H1 (cell line): ENCODE measurements at regions not wholly inside any gene's neighbourhood (a gene's known extent, or its start where the extent isn't known, plus 50 kb on each side); places are given as distances from the start of the nearest gene placed in this dataset.

Experiments
- CEBPB ChIP-seq: IDR thresholded peaks from 2 replicates; pipeline ENCODE4 v1.6.1; 2012; ENCODE audit warnings: low read depth, low read length
- EGR1 ChIP-seq: IDR thresholded peaks from 2 replicates; pipeline ENCODE4 v1.6.1; 2011; ENCODE audit warnings: low read depth, low read length, borderline replicate concordance
- POLR2AphosphoS5 ChIP-seq: IDR thresholded peaks from 2 replicates; pipeline ENCODE4 v1.6.1; 2011; ENCODE audit warnings: low read depth, low read length

DNA sequence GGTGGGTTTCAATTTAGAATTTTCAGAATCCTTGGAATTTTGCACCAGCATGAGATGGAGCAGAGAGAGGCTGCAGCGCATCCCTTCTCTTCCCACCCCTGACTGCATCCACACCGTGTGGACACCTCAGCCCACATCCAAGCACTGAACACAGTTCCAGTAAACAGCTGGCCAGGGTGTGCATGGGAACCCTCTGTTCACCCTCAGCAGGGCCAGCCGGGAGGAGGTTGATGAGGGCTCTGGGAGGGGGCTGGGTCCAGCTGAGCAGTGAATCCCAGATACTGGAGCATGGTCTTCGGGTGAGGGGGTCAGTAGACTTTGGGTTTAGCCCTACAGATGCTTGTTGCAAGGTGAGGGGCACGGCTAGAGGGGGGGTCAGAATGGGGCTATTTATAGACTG is 85.8 kb downstream of the RPLP1 start (continued):
- TF ChIP-seq POLR2AphosphoS5 (no peak), EGR1 (no peak), CEBPB (no peak)
